ENCODE measurements at regions not wholly inside any gene's neighbourhood (a gene's known extent, or its start where the extent isn't known, plus 50 kb on each side); places are given as distances from the start of the nearest gene placed in this dataset.

DNA sequence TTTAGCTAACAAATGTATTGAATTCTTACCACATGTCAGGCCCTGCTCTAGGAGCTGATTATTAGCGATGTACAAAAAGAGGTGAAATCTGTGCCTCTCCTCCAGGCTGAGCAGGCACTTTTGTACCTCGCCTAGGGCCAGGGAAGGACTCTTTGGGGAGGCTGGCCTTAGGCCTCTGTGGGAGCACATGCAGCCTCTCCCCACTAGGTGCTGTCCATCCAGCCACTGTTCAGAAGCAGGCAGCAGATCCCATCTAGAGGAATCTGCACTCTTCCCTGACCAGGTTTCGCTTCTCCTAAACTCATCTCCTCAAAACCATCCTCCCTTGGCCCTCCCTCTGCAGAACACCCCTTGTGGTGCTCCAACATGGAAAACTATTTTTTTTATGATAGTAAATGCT lies 51.9 kb upstream of the WT1 start:
- no peak overlapping the region for H3K27ac ChIP-seq (ENCODE audit: low read depth, low read length)
- H4K5ac ChIP-seq (ENCODE audit: low read length) = no peak overlapping the region
- no peak overlapping the region for H3K18ac ChIP-seq (ENCODE audit: low read length)
- no peaks in the 10 kb centered on the region for H3K79me2 ChIP-seq (ENCODE audit: control insufficient read depth, insufficient read depth, low read length)
- H3K27me3 ChIP-seq (ENCODE audit: insufficient read depth, low read length, poor library complexity) = no peaks in the 10 kb centered on the region
- H2AK5ac ChIP-seq (ENCODE audit: low read length) = no peak overlapping the region
- H3K56ac ChIP-seq (ENCODE audit: low read length) = no peak overlapping the region
- no peak overlapping the region for H3K23ac ChIP-seq (ENCODE audit: low read length)
- no peak overlapping the region for H2BK120ac ChIP-seq (ENCODE audit: low read depth, low read length)
- no peak overlapping the region for H2BK15ac ChIP-seq (replicated peaks; ENCODE audit: low read depth)
- no peak overlapping the region for H3K4me3 ChIP-seq (ENCODE audit: low read length)
- DNase-seq = peak; percentile 45
- no CpG with 5 or more reads among the region's 3 CpGs for WGBS (ENCODE audit: extremely low coverage, insufficient coverage, low lambda C conversion rate)
- no peaks in the 10 kb centered on the region for H3K36me3 ChIP-seq (ENCODE audit: control insufficient read depth, insufficient read depth, low read length)
- no peak overlapping the region for H3K4ac ChIP-seq (ENCODE audit: low read depth, low read length)
- H3K4me1 ChIP-seq (ENCODE audit: control insufficient read depth, low read depth, low read length) = no peaks in the 10 kb centered on the region
- H4K8ac ChIP-seq (ENCODE audit: low read depth, low read length) = no peak overlapping the region
- H2BK5ac ChIP-seq (ENCODE audit: low read length) = no peak overlapping the region
- no peak overlapping the region for H3K4me2 ChIP-seq (ENCODE audit: low read length)
- no peaks in the 10 kb centered on the region for H3K79me1 ChIP-seq (ENCODE audit: low read length)
- H3K9ac ChIP-seq (ENCODE audit: low read length) = no peak overlapping the region

DNA sequence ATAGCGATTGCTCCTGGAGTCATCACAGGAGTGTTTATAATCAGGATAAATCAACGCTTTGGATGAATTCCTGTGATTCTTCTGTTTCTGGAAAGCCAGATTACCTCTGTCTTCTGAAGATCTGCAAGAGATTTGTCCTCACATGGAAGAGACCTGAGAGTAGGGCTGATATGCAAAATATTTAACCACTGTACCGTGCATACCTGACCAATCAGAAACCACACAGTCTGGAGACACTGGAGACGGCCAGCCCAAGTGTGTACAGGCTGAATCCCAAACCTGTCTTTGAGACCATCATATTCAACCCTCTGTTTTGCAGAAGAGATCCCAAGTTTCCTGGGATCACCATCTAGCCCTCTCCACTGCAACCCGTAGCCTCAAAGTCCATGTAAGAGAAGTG lies 50.4 kb upstream of the WT1 start:
- no peak overlapping the region for H3K9ac ChIP-seq (ENCODE audit: low read length)
- no peak overlapping the region for H4K8ac ChIP-seq (ENCODE audit: low read depth, low read length)
- H2BK5ac ChIP-seq (ENCODE audit: low read length) = no peak overlapping the region
- no peaks in the 10 kb centered on the region for H3K27me3 ChIP-seq (ENCODE audit: insufficient read depth, low read length, poor library complexity)
- no peaks in the 10 kb centered on the region for H3K4me1 ChIP-seq (ENCODE audit: control insufficient read depth, low read depth, low read length)
- H4K5ac ChIP-seq (ENCODE audit: low read length) = no peak overlapping the region
- H3K4me3 ChIP-seq (ENCODE audit: low read length) = no peak overlapping the region
- DNase-seq = no peak
- H3K79me1 ChIP-seq (ENCODE audit: low read length) = no peaks in the 10 kb centered on the region
- H3K79me2 ChIP-seq (ENCODE audit: control insufficient read depth, insufficient read depth, low read length) = no peaks in the 10 kb centered on the region
- H3K36me3 ChIP-seq (ENCODE audit: control insufficient read depth, insufficient read depth, low read length) = no peaks in the 10 kb centered on the region
- no peak overlapping the region for H3K18ac ChIP-seq (ENCODE audit: low read length)
- H2BK120ac ChIP-seq (ENCODE audit: low read depth, low read length) = no peak overlapping the region
- no CpG with 5 or more reads among the region's 5 CpGs for WGBS (ENCODE audit: extremely low coverage, insufficient coverage, low lambda C conversion rate)
- H3K23ac ChIP-seq (ENCODE audit: low read length) = no peak overlapping the region
- no peak overlapping the region for H3K27ac ChIP-seq (ENCODE audit: low read depth, low read length)
- H2BK15ac ChIP-seq (replicated peaks; ENCODE audit: low read depth) = no peak overlapping the region
- H3K56ac ChIP-seq (ENCODE audit: low read length) = no peak overlapping the region
- H3K4ac ChIP-seq (ENCODE audit: low read depth, low read length) = no peak overlapping the region
- H2AK5ac ChIP-seq (ENCODE audit: low read length) = no peak overlapping the region
- H3K4me2 ChIP-seq (ENCODE audit: low read length) = no peak overlapping the region

Measured in mesendoderm (in vitro differentiated cells).